Activated naive CD4-positive, alpha-beta T cell (primary cell): ENCODE measurements at regions not wholly inside any gene's neighbourhood (a gene's known extent, or its start where the extent isn't known, plus 50 kb on each side); places are given as distances from the start of the nearest gene placed in this dataset.

Experiments
- DNase-seq, 4 experiments: peaks; one replicate each; lab custom pipeline; 2025; lab: John Stamatoyannopoulos, UW

- no peak for DNase-seq
These were observed 504.4 kb upstream of the WWC1 start for GRCh38 chr5:167786871-167787578.

DNA sequence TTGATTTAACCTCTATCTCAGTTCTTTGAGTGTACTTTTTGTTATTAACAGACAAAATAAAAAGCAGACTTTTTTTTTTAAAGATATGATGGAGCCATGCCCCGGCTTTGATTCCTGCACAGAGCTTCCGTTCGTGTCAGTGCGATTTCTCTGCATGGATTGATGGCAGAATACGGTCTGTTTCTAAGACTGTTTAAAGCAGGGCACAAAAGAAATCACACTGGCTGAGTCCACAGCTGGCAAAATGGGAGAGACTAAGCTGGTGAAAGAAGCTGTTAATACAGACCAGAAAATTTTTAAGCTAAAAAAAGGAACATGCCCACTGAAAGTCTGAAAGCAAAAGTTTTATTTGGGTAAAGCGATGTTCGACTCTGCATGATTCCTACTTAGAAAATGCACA lies 501.4 kb upstream of the WWC1 start:
- DNase-seq: no peak

- no peak for DNase-seq
These were observed 500.8 kb upstream of the WWC1 start for GRCh38 chr5:167790462-167791260.

DNA sequence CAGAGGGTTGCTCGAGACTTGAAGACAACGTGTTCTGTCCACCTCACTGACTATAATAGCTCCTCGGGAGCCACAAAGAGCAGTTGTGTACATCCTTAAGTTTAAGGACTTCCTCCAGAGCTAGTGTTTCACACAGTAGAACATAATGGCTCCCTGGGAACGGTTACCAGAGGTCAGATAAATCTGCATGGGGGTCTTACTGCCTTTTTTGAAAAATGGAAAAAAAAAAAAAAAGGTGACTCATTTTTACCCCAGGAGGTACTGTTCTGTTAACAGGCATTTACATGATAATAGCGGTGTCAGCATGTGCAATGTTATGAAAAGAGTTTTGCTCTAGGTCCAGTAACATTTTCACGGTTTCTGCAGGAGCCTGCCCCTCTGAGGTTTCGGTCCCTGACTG lies 498.9 kb upstream of the WWC1 start:
- no peak for DNase-seq

DNA sequence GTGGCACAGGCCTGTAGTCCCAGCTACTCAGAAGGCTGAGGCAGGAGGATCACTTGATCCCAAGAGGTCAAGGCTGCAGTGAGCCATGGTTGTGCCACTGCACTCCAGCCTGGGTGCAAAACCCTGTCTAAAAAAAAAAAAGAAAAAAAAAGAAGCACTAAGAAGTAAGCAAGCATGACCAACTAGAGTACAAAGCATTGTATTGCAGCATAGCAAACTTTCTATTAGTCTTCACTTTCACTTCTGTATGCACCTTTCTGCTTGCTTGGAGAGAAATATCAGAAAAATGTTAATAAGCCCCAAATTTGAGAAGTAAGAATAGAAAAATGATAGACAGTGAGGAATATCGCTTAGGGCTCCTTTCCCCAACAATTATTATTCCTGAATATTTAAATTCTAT lies 497.7 kb upstream of the WWC1 start:
- DNase-seq: no peak

- DNase-seq: no peak
These were observed 497.3 kb upstream of the WWC1 start for GRCh38 chr5:167794121-167794520.

- no peak for DNase-seq
These were observed 494.8 kb upstream of the WWC1 start for GRCh38 chr5:167796672-167797071.

GRCh38 chr5:167797933-167798332 lies 493.5 kb upstream of the WWC1 start:
- no peak for DNase-seq

GRCh38 chr5:167798448-167798847 lies 493.0 kb upstream of the WWC1 start:
- no peak for DNase-seq

GRCh38 chr5:167800427-167800826 lies 491.0 kb upstream of the WWC1 start:
- DNase-seq: no peak

- DNase-seq: no peak
These were observed 489.4 kb upstream of the WWC1 start for GRCh38 chr5:167801999-167802398.

DNA sequence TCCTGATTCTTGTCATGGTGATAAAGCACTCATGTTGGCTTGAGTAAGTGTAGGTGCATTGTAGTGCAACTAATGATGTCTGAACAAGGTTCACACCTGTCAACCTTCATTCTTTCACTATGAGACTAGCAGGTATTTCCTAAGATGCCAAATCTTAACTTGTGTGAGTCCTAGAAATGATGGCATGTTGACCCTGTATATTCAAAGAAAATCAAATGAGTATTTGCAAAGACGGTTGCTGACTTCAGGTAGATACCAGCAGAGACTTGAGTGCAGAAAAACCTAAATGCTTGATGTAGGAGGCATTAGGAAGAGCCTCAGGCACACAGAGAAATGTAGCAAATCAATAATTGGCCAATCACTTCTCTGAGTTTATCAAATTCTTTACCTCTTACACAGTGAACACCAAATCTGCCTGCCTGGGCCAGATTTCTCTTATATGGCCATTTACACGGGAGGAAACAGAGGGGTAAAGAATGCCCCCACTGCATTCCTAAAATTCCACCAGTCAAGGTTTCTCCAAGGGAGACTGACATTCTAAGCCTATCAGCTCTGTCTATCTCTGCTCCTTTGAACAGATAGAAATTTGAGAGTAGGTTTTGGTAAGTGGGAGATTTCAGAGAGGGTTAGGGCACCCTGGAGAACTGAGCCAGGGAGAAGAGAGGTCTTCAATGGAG lies 488.6 kb upstream of the WWC1 start:
- no peak for DNase-seq

DNA sequence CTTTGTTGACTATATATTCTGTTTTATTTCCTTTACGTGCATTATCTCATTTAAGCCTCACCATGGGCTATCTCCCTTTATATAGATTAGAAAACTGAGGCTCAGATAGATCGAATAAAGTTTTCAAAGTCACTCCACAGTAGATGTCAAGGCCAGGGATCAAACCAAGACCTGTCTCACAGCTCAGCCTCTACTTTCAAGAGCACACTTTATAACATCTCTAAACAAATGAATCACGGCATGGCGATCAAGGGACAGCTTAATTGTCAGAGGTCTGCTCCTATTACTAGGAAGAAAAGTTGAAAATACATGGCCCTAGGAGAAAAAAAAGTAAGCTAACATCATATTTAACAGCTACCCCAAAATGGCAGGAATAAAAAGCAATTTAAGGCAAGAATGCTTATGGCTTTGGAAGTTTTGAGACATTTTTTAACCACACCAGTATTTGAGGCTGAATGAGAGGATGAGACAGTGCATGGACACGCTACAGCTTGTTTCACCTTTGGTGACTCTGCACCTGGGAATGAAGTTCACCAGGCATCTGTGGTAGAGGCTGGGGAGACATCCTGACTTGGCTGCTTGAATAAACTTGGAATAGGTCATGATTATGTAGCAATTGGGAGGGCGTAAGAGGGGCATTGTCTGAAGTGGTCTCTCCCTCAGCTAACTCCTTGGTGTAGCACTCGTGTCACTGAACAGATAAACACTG lies 486.8 kb upstream of the WWC1 start:
- DNase-seq: no peak

GRCh38 chr5:167810573-167810972 lies 480.9 kb upstream of the WWC1 start:
- no peak for DNase-seq

DNA sequence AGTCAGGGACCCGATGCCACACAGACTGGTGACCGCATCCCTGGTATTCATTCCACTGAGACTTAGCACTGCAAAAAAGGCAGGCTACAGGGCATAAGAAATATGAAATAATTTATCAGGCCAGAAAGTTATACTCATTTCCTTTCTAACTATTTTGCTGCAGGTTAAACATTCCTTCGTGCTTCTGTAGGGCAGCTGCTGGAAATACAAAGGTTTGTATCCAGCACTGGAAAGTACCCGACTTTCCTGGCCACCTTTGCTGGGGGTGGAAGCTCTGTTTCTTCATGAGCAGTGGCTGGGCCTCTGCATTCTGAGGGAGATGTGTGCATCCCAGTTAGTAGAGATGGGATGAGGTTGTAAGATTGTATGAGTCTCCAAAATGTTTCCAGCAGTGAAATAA lies 478.6 kb upstream of the WWC1 start:
- DNase-seq: no peak

- DNase-seq: no peak
These were observed 478.1 kb upstream of the WWC1 start for GRCh38 chr5:167813389-167813788.

- no peak for DNase-seq
These were observed 477.4 kb upstream of the WWC1 start for GRCh38 chr5:167814040-167814439.

DNA sequence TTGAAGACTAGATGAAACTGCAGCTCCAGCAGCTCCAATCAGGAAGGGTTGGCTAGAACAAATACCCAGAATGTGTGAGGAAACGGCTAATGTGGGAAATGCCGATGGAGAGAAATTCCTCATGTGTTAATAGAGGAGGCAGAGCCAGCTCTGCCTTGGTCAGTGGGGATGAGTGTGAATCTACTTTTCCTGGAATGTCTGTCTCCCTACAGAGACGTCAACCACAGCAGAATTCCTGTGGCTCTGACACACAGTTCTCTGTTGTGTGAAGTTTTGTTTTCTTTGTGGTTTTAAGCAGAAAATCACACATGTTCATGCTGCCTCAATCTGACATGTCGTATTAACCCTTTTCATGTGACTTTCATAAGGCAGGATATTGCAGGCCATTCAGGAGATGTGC lies 476.6 kb upstream of the WWC1 start:
- DNase-seq: no peak

- no peak for DNase-seq
These were observed 475.1 kb upstream of the WWC1 start for GRCh38 chr5:167816354-167816753.

DNA sequence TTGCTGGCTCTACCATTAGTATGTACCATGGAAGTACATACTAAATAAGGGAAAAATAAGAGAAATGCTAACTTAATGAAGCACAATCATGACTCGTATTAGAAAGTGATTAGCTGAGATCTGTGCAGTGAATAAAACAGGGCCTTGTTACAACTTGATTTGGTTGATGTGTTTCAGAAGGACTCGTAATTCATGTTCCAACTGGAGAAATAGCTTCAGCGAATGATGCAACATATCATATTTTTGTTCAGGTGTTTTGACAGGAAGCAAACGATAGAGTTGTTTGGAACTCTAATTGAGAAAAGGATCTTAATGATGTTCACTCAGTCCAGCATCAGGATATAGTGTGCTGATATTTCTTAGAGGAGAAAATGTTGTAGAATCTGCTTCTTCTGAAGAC lies 474.6 kb upstream of the WWC1 start:
- DNase-seq: no peak

- DNase-seq: no peak
These were observed 472.0 kb upstream of the WWC1 start for GRCh38 chr5:167819406-167819805.
